22Rv1 (cell line): ENCODE measurements at regions not wholly inside any gene's neighbourhood (a gene's known extent, or its start where the extent isn't known, plus 50 kb on each side); places are given as distances from the start of the nearest gene placed in this dataset.

Source experiments
- CTCF ChIP-seq: fragments of 450-650 bp; IDR thresholded peaks from 2 replicates; pipeline ENCODE4 v1.5.1; 2017; ENCODE audit warnings: mild to moderate bottlenecking
- ZFX ChIP-seq: fragments of 450-650 bp; IDR thresholded peaks from 2 replicates; pipeline ENCODE4 v1.6.1; 2017; ENCODE audit warnings: antibody characterized with exemption, borderline replicate concordance

- TF ChIP-seq CTCF (no peak), ZFX (no peak)
Measured at GRCh38 chr11:110379936-110380335, 49.8 kb upstream of the FDX1 start.
